Neural cell (in vitro differentiated cells): ENCODE measurements at regions not wholly inside any gene's neighbourhood (a gene's known extent, or its start where the extent isn't known, plus 50 kb on each side); places are given as distances from the start of the nearest gene placed in this dataset.

Experiments used
- CTCF ChIP-seq: fragments of 450-650 bp; IDR thresholded peaks from 2 replicates; pipeline ENCODE4 v1.5.1; 2014; ENCODE audit warnings: antibody characterized with exemption, mild to moderate bottlenecking, moderate library complexity; ENCODE audit not compliant: poor library complexity, severe bottlenecking
- MXI1 ChIP-seq: fragments of 450-650 bp; conservative IDR thresholded peaks from 2 replicates; pipeline ENCODE4 v1.6.1; 2014; ENCODE audit warnings: antibody characterized with exemption, mild to moderate bottlenecking; ENCODE audit not compliant: poor library complexity, severe bottlenecking
- RAD21 ChIP-seq: fragments of 450-650 bp; conservative IDR thresholded peaks from 2 replicates; pipeline ENCODE4 v1.6.1; 2014; ENCODE audit warnings: antibody characterized with exemption, mild to moderate bottlenecking, moderate library complexity
- REST ChIP-seq: IDR thresholded peaks from 2 replicates; pipeline ENCODE4 v1.6.1; 2012; ENCODE audit warnings: borderline replicate concordance
- TAF1 ChIP-seq: IDR thresholded peaks from 2 replicates; pipeline ENCODE4 v1.6.1; 2012; ENCODE audit warnings: low read depth

GRCh38 chr4:13782231-13782630 lies 154.7 kb upstream of the BOD1L1 start:
- TF ChIP-seq CTCF (no peak), RAD21 (no peak), REST (no peak), TAF1 (no peak), MXI1 (no peak)
